Body of pancreas (tissue), 4 donors: ENCODE measurements at regions not wholly inside any gene's neighbourhood (a gene's known extent, or its start where the extent isn't known, plus 50 kb on each side); places are given as distances from the start of the nearest gene placed in this dataset.

Experiments
- POLR2A ChIP-seq, 3 donors: fragments of 450-650 bp; IDR thresholded peaks; one replicate each; pipeline ENCODE4 v1.6.1; 2016; ENCODE audit warnings: antibody characterized with exemption in 3 of 3, mild to moderate bottlenecking in 2 of 3
- TF ChIP-seq, protein P1 (sequence below), 7 experiments: fragments of 450-650 bp in 4 of 7; fragments of 200-600 bp in 3 of 7; sonication (generic) in 3 of 7; IDR thresholded peaks; one replicate each; pipeline ENCODE4 v1.5.1; 2016 to 2019; ENCODE audit warnings: antibody characterized with exemption in 7 of 7

DNA sequence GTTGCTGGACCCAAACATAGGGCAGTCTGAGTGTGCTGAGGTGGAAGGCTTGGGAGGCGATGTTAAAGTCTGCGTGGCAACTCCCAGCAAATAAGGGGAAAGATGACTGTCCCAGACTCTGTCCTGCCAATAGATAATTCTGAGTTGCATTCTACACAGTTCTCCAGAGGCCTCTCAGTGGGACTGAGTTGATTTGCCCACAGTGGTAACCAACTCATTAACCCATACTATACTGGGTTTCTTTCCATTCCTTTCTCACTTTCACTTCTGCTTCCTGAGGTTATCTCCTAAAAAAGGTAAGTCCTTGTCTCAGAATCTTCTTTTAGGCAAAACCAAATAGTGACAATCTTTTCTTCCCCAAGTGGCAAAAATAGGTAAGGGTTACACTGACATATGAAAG is 549.9 kb upstream of the DPPA4 start:
- TF ChIP-seq, protein P1, sequence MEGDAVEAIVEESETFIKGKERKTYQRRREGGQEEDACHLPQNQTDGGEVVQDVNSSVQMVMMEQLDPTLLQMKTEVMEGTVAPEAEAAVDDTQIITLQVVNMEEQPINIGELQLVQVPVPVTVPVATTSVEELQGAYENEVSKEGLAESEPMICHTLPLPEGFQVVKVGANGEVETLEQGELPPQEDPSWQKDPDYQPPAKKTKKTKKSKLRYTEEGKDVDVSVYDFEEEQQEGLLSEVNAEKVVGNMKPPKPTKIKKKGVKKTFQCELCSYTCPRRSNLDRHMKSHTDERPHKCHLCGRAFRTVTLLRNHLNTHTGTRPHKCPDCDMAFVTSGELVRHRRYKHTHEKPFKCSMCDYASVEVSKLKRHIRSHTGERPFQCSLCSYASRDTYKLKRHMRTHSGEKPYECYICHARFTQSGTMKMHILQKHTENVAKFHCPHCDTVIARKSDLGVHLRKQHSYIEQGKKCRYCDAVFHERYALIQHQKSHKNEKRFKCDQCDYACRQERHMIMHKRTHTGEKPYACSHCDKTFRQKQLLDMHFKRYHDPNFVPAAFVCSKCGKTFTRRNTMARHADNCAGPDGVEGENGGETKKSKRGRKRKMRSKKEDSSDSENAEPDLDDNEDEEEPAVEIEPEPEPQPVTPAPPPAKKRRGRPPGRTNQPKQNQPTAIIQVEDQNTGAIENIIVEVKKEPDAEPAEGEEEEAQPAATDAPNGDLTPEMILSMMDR (IDR thresholded peaks at IDR 0.05), result no peak
- no peak for TF ChIP-seq POLR2A (IDR thresholded peaks at IDR 0.05)
